ENCODE measurements at regions not wholly inside any gene's neighbourhood (a gene's known extent, or its start where the extent isn't known, plus 50 kb on each side); places are given as distances from the start of the nearest gene placed in this dataset.

DNA sequence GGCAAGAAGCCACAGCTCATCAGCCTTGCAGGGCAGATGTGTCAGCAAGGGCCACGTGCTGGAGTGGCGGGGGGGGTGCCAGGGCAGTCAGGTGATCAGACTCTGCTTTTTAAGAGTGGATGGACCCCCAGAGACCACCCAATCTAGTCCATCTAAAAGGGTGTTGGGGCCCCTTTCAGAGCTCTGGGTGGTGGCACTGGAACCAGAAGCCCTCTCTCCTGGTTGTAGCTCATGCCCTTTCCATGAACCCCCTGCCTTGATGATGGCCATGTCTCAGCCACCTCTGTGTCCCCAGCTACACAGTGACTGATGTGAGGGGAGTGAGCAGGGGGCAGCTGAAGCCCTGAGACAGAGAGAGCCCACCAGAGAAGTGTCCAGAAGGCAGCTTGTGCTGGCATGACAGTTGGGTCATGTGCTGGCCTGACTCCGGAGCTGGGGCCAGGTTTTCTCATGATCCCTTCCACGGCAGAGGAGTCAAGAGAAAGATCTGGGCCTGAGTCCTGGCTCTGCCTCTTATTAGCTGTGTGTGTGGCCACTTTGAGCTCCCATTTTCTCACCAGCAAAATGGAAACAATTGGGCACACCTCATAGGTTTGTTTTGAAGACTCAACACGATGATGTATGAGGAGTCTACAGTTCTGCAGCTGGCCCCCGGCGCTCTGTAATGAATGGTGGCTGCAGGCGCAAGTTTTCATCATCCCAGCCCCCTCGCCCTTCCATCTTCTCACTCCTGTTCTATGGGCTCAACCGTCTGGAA, 195.7 kb downstream of the ZFP36L2 start:
- DNase-seq = no peak

DNA sequence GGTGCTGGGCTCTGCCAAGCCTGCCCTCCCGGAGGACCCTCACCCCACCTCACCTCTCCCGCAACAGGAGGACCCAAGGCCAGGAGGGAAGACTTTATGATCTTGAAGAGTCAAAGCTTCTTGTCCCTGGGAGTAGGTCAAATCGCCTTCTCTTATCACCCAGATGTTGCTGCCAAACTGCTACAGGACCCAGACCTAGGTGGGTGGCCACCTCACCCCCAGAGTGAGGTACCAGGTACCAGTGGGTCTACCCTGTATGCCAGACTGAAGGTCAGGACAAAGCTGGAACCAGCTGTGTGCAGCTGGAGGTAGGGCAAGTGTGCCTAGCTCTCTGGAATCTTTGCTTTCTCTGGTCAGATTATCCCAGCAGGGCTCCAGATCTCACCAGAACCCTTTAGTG, 197.2 kb downstream of the ZFP36L2 start:
- no peak for DNase-seq

DNA sequence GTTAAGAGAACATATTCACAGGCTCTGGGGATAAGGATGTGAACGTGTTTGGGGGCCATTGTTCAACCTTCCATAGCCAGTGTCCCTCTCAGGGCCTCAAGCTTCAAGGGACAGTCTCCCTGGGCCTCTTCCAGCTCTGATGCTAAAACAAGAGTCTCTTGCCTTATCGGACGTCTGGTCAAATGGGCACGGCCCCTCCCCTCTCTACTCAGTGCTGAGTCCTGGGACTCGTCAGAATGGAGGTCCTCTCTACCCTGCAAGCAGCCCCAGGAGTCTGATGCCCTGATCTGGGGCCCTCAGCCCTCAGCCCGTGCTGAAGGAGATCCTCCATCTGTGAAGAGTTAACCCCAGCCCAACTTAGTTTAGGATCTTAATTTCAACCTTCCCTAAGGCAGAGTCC, 198.2 kb downstream of the ZFP36L2 start:
- DNase-seq = no peak

DNA sequence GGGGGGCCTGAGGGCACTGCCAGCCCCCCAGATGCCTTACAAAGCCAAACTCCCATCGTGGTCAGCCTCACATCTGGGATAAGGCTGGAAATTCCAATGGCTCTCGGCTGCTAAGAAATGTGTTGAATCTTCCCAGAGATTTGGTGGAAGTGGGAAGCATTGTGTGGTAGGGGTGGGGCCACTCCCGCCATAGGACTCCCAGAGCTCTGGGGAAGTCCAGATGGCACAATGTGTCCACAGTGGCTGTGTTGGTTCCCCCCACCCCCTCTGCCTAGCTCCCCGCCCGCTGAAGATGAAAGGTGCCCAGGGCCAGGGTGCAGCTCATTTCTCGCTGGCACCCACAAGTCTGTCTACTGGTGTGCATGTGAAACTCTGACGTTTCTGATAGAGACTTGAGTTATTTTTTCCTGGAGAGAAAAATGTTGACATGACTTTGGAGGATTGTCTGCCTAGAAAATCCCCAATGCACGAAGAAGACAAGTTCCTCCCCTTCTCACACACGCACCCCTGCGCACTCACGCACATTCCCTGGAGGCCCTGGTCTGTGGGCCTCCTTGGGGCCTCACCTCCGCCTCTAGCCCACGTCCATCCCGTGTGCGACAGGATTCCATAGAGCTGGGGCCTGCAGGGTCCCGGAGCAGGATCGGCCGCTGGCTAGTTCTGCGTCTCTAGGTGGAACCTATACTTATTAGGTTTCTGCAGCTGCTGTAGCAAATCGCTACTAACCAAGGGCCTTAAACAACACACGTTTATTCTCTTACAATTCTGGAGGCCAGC, 199.1 kb downstream of the ZFP36L2 start:
- no peak for DNase-seq

DNA sequence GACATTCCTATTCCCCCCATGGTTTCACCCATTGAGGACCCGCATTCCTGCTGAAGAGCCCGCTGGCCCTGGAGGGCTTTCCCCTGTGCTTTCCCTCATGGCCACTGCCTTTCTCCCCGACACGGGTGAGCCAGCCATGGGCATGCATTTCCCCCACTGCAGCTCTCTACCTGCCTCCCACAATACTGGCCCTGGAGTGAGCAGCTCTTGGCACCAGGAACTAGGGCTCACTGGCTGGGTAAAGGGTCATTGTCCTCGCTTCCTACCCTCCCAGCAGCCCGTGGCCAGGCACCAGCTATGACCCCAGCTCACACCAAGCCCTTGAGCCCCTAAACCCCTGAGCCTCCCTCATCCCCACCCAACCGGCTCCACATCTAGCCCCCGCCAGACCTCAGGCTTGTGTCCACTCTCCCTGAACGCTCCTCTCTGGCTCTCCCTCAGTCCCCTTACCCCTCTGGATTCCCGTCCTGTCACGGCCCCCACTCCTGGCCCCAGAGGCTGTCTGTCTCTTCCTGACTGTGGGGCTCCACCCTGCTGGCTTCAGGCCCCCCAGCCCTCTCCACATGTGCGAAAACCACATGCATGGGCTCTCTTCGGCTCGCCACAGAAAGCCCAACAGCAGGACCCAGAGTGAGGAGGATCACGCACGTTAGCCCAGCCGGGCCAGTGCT, 199.8 kb downstream of the ZFP36L2 start:
- no peak for DNase-seq

DNA sequence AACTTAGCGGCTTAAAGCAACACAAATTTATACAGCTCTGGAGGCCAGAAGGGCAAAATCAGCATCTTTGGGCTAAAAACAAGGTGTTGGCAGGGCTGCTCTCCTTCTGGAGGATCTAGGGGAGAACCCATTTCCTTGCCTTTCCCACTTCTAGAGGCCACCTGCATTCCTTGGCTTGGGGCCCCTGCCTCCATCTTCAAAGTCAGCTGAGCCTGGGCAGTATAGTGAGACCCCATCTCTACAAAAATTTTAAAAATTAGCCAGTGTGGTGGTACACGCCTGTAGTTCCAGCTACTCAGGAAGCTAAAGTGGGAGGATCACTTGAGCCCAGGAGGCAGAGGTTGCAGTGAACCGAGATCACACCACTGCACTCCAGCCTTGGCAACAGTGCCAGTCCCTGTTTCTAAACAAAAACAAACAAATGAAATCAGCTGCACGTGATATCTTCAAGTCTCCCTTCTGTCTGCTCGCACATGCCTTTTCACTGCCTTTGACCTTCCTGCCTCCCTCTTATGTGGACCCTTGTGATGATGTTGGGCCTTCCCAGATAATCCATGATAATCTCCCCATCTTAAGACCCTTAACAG, 200.6 kb downstream of the ZFP36L2 start:
- no peak for DNase-seq

DNA sequence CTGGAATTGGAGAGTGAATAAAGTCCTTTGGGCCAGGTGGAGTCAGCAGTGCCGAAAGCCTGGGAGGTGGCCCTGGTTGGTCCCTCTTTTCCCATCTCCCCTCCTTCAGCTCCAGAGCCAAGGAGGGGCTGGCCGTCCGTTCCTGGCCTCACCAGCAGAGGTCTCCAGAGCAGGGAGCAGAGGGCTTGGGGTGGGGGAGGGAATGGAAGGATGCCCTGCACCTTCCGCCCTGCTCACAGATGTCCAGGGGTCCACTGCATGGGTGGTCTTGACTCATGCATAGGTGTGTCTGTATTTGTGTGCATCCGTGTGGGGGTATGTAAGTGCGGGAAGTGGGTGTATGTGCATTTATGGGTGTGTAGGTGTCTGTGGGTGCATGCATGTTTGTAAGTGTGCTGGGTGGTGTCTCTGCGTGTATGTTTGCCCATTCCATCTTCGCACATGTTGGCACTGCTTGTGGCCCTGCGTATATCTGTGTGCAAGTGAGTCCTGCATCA, 201.8 kb downstream of the ZFP36L2 start:
- DNase-seq = no peak

DNA sequence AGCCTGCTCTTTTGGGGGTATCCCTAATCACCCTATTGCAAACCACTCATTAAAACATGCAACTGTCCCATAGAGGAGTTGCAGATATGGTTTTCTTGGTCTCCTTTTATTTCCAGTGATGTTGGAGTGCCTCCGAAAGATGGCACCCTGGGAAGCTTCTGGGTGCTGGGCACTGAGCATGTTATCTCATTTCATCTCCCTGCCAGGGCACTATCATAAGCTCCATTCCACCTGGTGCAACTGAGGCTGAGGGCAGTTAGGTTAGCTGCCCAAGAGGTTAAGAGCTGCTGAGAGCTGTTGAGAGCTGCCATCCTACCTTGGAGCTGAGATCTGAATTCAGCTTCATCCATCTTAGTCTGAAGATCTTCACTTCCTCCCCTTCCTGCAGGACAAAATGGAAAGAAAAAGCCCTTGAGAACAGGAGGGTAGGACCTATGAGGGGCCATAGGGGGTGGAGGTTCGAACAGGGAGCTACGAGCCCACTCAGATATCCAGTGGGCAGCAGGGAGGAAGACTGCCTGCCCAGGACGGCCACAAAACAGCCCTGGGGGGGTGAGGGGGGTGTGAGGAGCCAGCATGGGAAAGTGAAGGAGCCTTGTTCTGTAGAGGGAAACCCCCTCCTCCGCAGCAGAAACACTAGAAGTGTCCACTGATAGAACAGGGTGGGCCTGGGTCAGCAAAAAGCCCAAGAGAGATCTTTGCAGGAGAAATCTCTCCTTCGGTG, 202.5 kb downstream of the ZFP36L2 start:
- DNase-seq = no peak

DNA sequence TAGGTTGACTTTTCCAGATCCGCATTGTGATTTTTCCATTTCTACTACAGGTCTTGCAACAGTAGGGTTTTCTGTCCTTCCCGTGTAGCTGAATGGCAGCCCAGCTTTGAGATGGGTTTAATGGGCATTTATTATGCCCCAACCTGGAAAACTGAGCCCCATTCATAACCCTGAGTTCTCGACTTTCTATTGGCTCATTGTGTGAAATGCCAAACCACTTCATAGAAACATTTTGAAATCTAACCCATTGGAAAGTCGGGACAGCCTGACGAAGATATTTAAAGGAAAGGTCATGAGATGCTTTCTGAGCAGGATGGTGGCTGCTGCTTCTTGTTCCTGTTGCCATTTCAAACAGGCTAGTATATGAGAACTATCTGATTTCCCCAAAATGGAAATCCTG, 203.5 kb downstream of the ZFP36L2 start:
- no peak for DNase-seq

DNA sequence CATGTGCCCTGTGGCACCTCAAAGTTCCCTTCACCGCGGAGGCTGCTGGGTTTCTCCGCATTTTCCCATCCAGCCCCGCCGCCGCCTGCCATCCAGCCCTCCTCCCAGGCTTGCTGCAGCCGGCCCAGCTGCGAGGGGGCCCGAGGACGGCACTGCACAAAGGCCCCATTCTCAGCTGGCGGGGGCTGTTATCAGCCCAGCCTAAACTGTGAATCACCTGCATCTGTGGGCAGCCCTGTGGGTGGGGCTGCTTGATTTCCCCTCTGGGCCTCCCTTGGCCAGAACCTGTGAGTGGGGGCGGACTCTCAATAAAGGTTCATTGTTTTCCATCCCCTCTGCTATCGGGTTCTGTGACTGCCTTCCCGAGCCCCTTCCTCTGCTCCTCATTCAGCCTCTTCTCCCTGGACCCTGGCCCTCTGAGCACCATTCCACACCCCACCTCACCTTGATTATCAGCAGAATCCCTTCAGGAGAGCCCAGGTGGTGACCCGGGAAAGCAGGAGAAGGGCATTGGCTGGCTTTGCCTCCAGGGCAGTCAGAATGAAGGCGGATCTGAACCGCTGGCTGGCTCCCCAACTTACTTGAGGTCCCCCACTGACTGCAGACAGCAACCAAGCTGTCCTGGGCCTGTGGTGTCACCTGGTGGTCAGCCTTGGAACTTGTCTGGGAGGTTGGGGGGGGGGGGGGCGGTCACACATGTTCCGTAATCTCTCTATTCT, 204.5 kb downstream of the ZFP36L2 start:
- no peak for DNase-seq

DNA sequence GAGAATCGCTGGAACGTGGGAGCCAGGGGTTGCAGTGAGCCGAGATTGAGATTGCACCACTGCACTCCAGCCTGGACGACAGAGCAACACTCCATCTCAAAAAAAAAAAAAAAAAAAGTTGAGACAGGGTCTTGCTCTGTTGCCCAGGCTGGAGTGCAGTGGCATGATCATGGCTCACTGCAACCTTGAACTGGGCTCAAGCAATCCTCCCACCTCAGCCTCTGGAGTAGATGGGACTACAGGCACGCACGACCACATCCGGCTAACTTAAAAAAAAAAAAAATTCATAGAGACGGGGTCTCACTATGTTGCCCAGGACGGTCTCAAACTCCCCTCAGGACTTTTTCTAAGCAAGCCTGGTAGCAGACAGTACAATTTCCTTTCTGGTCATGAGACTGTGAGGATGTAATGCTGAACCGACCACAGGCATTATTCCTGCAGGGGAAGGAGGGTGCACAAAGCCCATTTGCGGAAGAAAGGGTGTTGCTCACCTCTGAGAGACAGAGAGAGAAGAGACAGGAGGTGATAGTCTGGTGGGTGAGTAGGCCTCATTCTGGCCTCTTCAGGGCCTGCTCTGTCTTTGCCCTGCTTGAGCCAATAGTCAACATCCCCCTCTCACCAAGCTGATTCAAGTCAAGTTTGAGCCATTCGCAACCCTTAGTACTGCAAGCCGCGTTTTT, 205.3 kb downstream of the ZFP36L2 start:
- no peak for DNase-seq

DNA sequence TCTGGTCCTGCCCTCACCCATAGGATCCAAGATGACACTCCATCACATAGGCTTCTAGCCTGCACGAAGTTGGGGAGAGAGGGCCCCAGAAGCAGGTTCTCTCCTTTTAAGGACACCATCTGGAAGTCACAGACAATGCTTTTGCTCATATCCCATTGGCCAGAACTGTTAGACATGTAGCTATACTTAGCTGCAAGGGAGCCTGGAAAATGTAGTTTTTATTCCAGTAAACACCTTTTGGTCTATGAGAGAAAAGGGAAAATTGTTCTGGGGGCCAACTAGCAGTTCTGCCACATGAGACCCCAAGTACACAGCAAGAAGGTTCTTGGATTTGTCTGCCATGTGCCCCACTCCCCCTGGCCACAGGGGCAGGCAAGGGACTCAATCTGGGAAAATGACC, 206.1 kb downstream of the ZFP36L2 start:
- no peak for DNase-seq

DNA sequence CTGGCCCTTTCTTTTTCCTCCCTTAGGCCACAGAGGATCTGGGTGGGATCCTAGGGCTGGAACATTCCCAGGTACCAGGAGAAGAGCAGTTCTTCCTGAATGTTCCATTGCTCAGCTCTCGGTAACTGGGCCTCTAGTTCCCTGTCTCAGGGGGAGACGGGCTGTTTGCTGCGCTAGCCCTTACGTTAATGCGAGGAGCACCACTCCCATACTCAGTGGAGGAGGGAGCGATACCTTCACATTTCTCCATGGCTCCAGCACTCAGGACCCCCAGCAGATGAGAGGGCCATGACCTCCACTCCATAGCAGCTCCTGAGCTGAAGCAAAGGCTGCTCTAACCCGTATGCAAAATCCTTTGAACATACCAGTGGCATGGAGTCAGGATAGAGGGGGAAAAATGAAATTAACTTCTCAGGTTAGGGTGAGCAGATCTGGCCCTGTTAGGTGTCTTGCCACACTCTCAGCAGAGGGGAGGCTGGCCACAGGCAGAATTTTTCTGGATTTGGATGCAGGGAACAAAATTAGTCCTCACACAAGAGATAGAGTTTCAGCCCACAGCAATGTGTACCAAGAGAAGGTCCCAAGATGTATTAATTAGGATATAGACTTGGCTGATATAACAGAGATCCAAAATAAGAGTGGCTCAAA, 206.7 kb downstream of the ZFP36L2 start:
- no peak for DNase-seq

DNA sequence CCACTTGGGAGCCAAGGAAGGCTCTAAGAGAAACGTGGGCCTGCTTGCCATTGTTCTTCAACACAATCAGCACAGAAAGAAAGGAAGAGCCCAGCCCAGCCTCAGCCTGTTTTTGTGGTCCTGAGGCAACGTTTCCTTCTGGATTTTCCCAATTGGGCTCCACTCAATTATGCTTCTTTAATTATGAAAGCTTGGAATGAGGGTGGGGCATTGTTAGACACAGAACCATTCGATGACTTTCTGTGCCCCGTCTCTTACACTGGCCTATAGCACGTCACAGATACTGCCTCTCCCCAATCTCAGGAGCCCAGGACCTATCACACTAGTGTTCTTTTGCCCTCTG, 207.4 kb downstream of the ZFP36L2 start:
- DNase-seq = no peak

DNA sequence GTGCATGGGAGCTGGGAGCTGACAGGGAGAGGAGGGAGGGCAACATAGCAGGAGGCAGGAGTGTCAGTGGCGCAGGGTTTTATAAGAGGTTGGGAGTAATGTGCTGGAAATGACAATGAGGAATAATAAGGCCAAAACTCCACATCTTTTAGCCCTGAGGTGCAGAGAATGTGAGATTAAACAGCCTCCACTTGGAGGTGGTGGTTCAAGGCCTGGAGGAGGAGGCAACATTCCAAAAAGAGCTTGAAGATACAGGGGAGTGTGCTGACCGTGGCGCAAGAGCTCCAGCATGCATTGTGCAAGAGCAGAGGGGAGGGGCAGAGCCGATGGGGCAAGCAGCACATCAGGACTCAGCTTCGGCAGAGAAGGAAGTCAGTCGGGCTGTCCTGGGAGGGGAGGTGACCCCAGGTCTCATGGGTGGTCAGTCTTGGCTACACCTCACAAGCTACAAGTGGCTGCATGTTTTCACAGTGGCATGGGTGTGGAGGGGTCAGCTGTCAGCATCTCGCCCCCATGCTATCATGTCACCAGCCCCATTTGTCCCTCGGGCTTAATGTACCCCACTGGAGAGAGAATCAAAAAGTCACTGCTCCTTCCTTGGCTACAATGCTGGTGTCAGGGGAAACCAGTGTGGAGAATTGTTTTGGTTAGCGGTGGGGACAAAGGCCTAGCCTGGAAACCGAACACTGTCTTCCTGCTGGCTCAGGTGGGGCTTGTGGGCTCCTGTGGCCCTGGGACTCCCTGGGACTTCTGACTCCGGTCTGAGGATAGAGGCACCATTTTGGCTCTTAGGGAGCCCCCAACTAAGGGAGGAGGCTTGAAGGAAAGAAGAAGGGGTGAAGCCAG, 208.0 kb downstream of the ZFP36L2 start:
- no peak for DNase-seq

DNA sequence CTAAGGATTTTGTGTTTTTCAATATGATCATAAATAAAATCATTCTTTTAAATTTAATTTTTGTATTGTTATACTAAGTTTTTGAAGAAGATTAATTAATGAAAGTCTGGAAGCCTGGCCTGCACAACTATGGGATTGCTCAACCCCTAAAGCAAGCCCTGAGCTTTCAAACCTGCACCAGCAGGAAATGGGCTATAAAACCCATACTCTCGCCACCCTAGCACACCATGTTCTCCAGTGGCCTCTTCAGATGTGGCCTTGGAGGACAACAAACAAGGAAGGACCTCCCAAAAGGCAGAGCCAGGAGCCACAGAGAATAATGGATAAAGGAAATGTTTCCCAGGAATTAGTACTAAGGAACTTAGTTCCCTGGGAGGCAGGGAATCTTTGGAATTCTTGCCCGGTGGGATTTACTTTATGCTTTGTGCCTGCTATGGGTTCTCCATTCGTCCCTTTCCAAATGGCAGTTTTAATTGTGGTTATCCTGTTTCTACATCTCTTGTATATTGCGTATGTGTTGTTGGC, 212.5 kb downstream of the ZFP36L2 start:
- no peak for DNase-seq

DNA sequence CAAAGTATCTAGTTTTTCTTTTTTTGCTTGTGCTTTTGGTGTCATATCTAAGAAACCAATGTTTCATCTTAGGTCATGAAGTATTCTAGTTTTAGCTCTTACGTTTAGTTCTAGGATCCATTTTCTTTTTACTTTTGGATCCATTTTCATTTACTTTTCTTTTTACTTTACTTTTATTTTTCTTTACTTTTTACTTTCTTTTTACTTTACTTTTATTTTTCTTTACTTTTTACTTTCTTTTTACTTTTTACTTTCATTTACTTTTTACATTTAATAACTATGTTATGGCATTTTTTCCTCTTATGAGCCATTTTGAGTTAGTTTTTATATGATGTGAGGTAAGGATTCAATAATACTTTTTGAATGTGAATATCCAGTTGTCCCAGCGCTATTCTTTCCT, 213.4 kb downstream of the ZFP36L2 start:
- no peak for DNase-seq

DNA sequence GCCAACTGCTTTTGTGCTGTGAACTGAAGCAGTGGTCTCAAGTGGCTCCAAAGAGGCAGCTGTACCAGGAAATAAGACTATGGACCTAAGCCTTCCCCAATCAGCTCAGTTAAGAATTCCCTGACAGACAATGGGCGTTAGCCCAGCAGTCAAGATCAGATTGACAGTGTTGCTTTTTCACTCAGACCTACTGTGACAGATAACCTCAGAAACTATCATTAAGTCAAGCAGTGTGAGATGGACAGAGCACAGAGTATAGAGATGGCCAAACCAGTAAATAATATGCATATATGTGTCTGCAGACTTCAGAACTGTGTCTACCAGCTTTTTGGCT, 215.3 kb downstream of the ZFP36L2 start:
- DNase-seq = no peak

DNA sequence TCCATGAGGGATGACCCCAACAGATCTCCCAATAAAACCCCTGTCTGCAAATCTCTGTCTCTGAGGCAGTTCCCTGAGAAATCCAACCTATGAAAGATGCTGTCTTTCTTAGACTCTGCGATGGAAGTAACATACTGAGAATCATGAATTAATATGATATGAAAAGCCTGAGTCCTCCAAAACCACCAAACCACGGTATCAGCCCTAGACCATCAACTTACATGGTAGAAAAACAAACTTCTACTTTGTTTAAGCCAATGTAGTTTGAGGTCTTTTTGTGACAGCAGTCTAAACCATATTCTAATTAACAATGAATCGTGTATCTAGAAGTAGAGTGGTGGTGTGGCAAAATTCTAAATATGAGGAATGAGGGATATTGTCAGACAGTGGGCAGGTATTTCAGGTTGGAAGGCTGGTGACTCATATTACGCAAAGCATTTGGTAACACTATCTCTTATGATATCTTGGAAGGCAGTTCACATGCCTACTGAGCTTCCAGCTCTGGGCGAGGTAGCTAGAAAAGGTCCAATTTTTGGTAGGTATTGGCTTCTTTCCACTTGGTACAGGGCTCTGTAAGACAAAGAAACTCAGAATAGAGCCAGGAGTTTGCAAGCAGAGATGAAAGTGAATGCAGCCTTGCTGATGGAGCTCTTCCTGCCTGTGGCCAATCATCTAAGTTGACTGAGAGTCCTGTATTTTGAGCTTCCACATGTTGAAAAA, 215.8 kb downstream of the ZFP36L2 start:
- DNase-seq = no peak
